ENCODE measurements at regions not wholly inside any gene's neighbourhood (a gene's known extent, or its start where the extent isn't known, plus 50 kb on each side); places are given as distances from the start of the nearest gene placed in this dataset.
"Not testable (repeated sequence)": the region's sequence is repeated elsewhere in the genome, so short reads cannot be mapped to it uniquely, and the experiment has no call there.

DNA sequence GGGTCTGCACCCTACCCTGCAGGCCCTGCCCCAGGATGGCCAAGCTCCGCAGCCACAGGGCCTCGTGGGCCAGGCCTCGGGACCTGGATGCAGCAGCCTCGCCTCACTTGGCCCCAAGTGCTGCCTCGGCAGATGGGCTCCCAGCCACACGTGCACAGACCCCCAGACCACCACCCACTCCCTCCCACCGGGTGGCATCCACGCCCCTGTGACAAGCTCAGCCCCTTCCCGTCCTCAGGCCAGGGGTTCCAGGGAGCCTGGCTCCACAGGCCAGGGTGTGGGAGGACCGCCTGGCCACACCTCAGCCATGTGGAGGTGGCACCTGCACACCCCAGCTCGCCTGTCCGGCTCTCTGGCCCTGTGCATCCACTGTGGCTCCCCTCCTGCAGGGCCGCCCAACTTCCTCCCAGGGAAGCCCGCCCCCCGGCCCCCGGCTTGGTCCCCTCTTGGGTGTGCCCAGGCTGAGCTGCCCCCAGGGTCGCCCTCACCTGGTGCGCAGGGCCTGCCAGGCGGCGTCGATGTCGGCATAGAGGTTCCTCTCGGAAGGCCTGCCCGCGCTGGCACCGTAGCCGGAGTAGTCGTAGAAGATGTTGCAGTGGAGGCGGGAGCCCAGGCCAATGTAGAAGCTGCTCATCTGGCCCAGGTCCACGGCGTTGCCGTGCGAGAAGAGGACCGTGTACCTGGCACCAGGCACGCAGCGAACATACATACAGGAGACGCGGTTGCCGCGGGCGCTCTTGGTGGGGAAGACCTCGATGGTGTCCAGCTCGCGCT, 127.4 kb upstream of the VPREB1 start:
- TF ChIP-seq CTCF, POLR2A (IDR thresholded peaks at IDR 0.05): not testable (repeated sequence)

Data from lower leg skin (tissue), 3 donors.